Neural crest cell (in vitro differentiated cells): ENCODE measurements at regions not wholly inside any gene's neighbourhood (a gene's known extent, or its start where the extent isn't known, plus 50 kb on each side); places are given as distances from the start of the nearest gene placed in this dataset.
"Not testable (repeated sequence)": the region's sequence is repeated elsewhere in the genome, so short reads cannot be mapped to it uniquely, and the experiment has no call there.

ENCODE experiments used
- DNase-seq: peaks from one replicate; pipeline ENCODE4 v3.0.0; 2021; ENCODE audit warnings: low read depth, mixed read lengths, low spot score
- H3K27ac Mint-ChIP-seq: one replicate; pipeline ENCODE4 v1.8.0; 2021; ENCODE audit warnings: mild to moderate bottlenecking, mixed read lengths; ENCODE audit not compliant: unreplicated experiment
- H3K27me3 Mint-ChIP-seq: 2 replicates; pipeline ENCODE4 v1.8.0; 2021; ENCODE audit warnings: low read depth, mild to moderate bottlenecking, mixed read lengths
- H3K36me3 Mint-ChIP-seq: 2 replicates; pipeline ENCODE4 v1.8.0; 2021; ENCODE audit warnings: low read depth, mild to moderate bottlenecking, mixed read lengths
- H3K4me1 Mint-ChIP-seq: 2 replicates; pipeline ENCODE4 v1.8.0; 2021; ENCODE audit warnings: mixed read lengths
- H3K4me3 Mint-ChIP-seq: one replicate; pipeline ENCODE4 v1.8.0; 2021; ENCODE audit warnings: mild to moderate bottlenecking, mixed read lengths
- H3K9me3 Mint-ChIP-seq: 2 replicates; pipeline ENCODE4 v1.8.0; 2021; ENCODE audit warnings: mixed read lengths
- CTCF ChIP-seq: fragments of 200-600 bp; sonication (generic); conservative IDR thresholded peaks from 2 replicates; pipeline ENCODE4 v1.5.0; 2021; ENCODE audit warnings: antibody characterized with exemption, mild to moderate bottlenecking

- DNase-seq = no peak
- H3K9me3 Mint-ChIP-seq = peaks cover 37% of the 10 kb centered on the region
- no peaks in the 10 kb centered on the region for H3K4me1 Mint-ChIP-seq
- H3K36me3 Mint-ChIP-seq = peaks cover 29% of the 10 kb centered on the region
- H3K4me3 Mint-ChIP-seq = no peak overlapping the region
- H3K27me3 Mint-ChIP-seq = no peaks in the 10 kb centered on the region
- TF ChIP-seq CTCF = no peak
- no peak overlapping the region for H3K27ac Mint-ChIP-seq
These were observed 213.5 kb downstream of the FOXD4L6 start for GRCh38 chr9:40914772-40915659.

GRCh38 chr9:40913928-40914673 is 214.4 kb downstream of the FOXD4L6 start:
- no peak for DNase-seq
- Mint-ChIP-seq H3K9me3 (peaks cover 37% of the 10 kb centered on the region), H3K4me1 (no peaks in the 10 kb centered on the region), H3K27me3 (no peaks in the 10 kb centered on the region), H3K27ac (no peak overlapping the region), H3K36me3 (peaks cover 30% of the 10 kb centered on the region), H3K4me3 (no peak overlapping the region)
- TF ChIP-seq CTCF = no peak

GRCh38 chr9:40913096-40913719 is 215.3 kb downstream of the FOXD4L6 start:
- H3K9me3 Mint-ChIP-seq = peaks cover 38% of the 10 kb centered on the region
- TF ChIP-seq CTCF = no peak
- H3K27ac Mint-ChIP-seq = no peak overlapping the region
- no peak overlapping the region for H3K4me3 Mint-ChIP-seq
- peaks cover 32% of the 10 kb centered on the region for H3K36me3 Mint-ChIP-seq
- DNase-seq = no peak
- H3K27me3 Mint-ChIP-seq = no peaks in the 10 kb centered on the region
- no peaks in the 10 kb centered on the region for H3K4me1 Mint-ChIP-seq

- H3K4me3 Mint-ChIP-seq, H3K27me3 Mint-ChIP-seq, DNase-seq, H3K4me1 Mint-ChIP-seq, H3K27ac Mint-ChIP-seq: not testable (repeated sequence)
- Mint-ChIP-seq H3K36me3 (peaks cover 38% of the 10 kb centered on the region), H3K9me3 (peaks cover 41% of the 10 kb centered on the region)
These were observed 215.8 kb downstream of the FOXD4L6 start for GRCh38 chr9:40912679-40913078.

GRCh38 chr9:40911647-40912046 is 216.8 kb downstream of the FOXD4L6 start:
- H3K9me3 Mint-ChIP-seq = peaks cover 47% of the 10 kb centered on the region
- no peak for TF ChIP-seq CTCF
- H3K27ac Mint-ChIP-seq = no peak overlapping the region

GRCh38 chr9:40910995-40911394 is 217.5 kb downstream of the FOXD4L6 start:
- not testable (repeated sequence) for H3K27me3 Mint-ChIP-seq, H3K27ac Mint-ChIP-seq, DNase-seq, H3K4me1 Mint-ChIP-seq, H3K4me3 Mint-ChIP-seq
- peaks cover 47% of the 10 kb centered on the region for H3K9me3 Mint-ChIP-seq
- H3K36me3 Mint-ChIP-seq = peaks cover 45% of the 10 kb centered on the region

More at GRCh38 chr9:40911647-40912046, 216.8 kb downstream of the FOXD4L6 start:
- Mint-ChIP-seq H3K27me3 (no peaks in the 10 kb centered on the region), H3K36me3 (peaks cover 43% of the 10 kb centered on the region), H3K4me3 (no peak overlapping the region), H3K4me1 (no peaks in the 10 kb centered on the region)
- no peak for DNase-seq
